C4-2B (cell line): ENCODE measurements at regions not wholly inside any gene's neighbourhood (a gene's known extent, or its start where the extent isn't known, plus 50 kb on each side); places are given as distances from the start of the nearest gene placed in this dataset.

Experiments
- H3K27ac ChIP-seq: fragments of 450-650 bp; 2 replicates; pipeline ENCODE4 v1.5.1; 2017
- ZFX ChIP-seq: fragments of 450-650 bp; IDR thresholded peaks from 2 replicates; pipeline ENCODE4 v1.6.1; 2017
- TF ChIP-seq, protein P1 (sequence below): fragments of 450-650 bp; conservative IDR thresholded peaks from 2 replicates; pipeline ENCODE4 v1.5.1; 2017; ENCODE audit warnings: mild to moderate bottlenecking

DNA sequence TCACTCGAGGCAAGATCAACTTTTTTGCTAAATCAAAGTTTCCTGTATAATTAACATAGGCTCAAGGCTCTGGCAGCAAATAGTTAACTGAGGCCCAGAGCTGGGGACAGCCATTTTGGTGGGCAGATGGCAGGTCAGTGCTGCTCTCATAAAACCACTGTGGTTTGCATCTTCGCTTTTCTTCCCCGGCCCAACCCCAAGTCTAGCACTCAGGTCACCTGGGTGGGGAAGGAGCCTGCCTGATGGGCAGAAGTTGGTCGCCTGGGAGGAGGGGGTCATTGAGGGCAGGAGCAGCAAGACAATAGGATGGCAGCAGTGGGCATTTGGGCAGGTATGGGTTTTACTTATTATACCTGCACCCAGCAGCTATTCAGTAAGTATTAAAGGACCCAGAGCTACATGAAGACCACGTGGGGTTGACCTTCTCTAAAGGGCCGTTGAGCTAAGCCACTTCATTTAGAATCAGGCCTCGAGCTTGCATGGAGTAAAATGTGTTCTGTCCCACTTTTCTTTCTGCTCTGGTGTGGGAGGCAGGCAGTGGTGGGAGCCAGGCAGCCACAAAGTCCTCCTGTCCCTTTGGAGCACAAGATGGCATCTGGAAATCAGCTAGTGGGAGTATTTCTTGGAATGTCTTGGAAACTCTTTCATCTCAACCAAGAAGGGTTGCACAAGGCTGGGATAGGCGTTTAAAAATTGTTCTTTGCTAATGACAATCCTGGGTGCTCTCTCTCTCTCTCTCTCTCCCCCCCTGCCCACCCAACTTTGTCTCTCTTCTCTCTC is 133.4 kb downstream of the SPAG6 start:
- TF ChIP-seq, protein P1, sequence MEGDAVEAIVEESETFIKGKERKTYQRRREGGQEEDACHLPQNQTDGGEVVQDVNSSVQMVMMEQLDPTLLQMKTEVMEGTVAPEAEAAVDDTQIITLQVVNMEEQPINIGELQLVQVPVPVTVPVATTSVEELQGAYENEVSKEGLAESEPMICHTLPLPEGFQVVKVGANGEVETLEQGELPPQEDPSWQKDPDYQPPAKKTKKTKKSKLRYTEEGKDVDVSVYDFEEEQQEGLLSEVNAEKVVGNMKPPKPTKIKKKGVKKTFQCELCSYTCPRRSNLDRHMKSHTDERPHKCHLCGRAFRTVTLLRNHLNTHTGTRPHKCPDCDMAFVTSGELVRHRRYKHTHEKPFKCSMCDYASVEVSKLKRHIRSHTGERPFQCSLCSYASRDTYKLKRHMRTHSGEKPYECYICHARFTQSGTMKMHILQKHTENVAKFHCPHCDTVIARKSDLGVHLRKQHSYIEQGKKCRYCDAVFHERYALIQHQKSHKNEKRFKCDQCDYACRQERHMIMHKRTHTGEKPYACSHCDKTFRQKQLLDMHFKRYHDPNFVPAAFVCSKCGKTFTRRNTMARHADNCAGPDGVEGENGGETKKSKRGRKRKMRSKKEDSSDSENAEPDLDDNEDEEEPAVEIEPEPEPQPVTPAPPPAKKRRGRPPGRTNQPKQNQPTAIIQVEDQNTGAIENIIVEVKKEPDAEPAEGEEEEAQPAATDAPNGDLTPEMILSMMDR = no peak
- TF ChIP-seq ZFX = no peak

DNA sequence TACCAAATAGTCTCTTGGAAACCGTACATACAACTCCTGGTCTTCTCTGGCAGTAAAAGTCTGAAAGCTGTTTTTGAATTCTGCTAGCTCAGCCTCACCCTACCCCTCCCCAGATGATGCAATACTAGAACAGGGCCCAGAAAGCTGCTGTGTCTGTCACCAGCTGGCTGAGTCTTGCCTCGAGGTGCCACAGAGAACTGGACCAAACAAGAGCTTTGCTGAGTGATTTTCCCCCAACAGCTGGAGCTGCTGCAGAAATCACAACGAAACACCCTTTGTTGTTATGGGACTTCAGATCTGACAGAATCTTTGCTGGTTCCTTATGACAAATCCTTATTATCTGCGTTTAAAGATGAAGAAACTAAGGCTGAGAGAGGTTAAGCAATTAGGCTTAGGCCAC is 134.1 kb downstream of the SPAG6 start:
- TF ChIP-seq, protein P1 = no peak
- no peak for TF ChIP-seq ZFX
- H3K27ac ChIP-seq = no peak overlapping the region

More for the DNA sequence above, 133.4 kb downstream of the SPAG6 start:
- H3K27ac ChIP-seq = no peak overlapping the region

DNA sequence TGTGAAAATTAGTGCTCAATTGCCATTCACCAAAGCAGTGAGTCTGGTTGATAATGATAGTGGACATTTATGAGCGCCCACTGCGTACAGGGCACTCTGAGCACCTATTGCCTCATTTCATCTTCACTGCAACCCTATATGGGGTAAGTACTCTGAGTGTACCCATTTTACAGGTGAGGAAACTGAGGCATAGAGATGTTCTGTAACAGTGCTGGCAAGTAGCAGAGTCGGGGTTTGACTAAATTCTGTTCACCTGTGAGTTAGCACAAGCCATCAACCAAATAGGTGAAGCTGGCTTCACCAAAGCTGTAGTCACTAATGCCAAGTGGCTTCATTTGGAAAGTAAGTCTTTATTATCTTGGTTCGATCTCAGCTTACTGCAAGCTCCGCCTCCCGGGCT is 135.8 kb downstream of the SPAG6 start:
- H3K27ac ChIP-seq = no peak overlapping the region
- TF ChIP-seq ZFX = no peak
- TF ChIP-seq, protein P1 = no peak

GRCh38 chr10:22481687-22482539 is 136.6 kb downstream of the SPAG6 start:
- no peak for TF ChIP-seq ZFX
- TF ChIP-seq, protein P1 = no peak
- H3K27ac ChIP-seq = no peak overlapping the region

GRCh38 chr10:22483132-22483531 is 137.8 kb downstream of the SPAG6 start:
- TF ChIP-seq, protein P1 = no peak
- no peak for TF ChIP-seq ZFX

More at GRCh38 chr10:22483132-22483531, 137.8 kb downstream of the SPAG6 start:
- H3K27ac ChIP-seq = no peak overlapping the region
